GM18858 (cell line): ENCODE measurements at regions not wholly inside any gene's neighbourhood (a gene's known extent, or its start where the extent isn't known, plus 50 kb on each side); places are given as distances from the start of the nearest gene placed in this dataset.

Experiments used
- ATAC-seq: cut with Tn5 transposase; IDR thresholded peaks from one replicate; pipeline ENCODE4 v1.9.1; 2021; ENCODE audit not compliant: unreplicated experiment

- ATAC-seq, result no peak
Measured at GRCh38 chr4:114163051-114163450, 183.6 kb upstream of the ARSJ start.

GRCh38 chr4:114173968-114174367, 194.5 kb upstream of the ARSJ start:
- ATAC-seq, result no peak

GRCh38 chr4:114177628-114178027, 198.2 kb upstream of the ARSJ start:
- ATAC-seq, result no peak

GRCh38 chr4:114178392-114178791, 198.9 kb upstream of the ARSJ start:
- no peak for ATAC-seq

- ATAC-seq, result no peak
Measured at GRCh38 chr4:114180481-114180880, 201.0 kb upstream of the ARSJ start.

GRCh38 chr4:114184901-114185300, 205.5 kb upstream of the ARSJ start:
- ATAC-seq, result no peak

- ATAC-seq, result no peak
Measured at GRCh38 chr4:114187592-114187991, 208.1 kb upstream of the ARSJ start.

- ATAC-seq, result no peak
Measured at GRCh38 chr4:114191496-114191895, 212.0 kb upstream of the ARSJ start.

GRCh38 chr4:114192854-114193253, 213.4 kb upstream of the ARSJ start:
- no peak for ATAC-seq

GRCh38 chr4:114193624-114194399, 214.4 kb upstream of the ARSJ start:
- no peak for ATAC-seq

GRCh38 chr4:114196606-114197005, 217.2 kb upstream of the ARSJ start:
- ATAC-seq, result no peak

- no peak for ATAC-seq
Measured at GRCh38 chr4:114200026-114200425, 220.6 kb upstream of the ARSJ start.

- no peak for ATAC-seq
Measured at GRCh38 chr4:114205261-114205660, 225.8 kb upstream of the ARSJ start.

GRCh38 chr4:114208574-114209151, 229.2 kb upstream of the ARSJ start:
- no peak for ATAC-seq

- ATAC-seq, result no peak
Measured at GRCh38 chr4:114209584-114209983, 230.1 kb upstream of the ARSJ start.

GRCh38 chr4:114211556-114211955, 232.1 kb upstream of the ARSJ start:
- no peak for ATAC-seq

GRCh38 chr4:114217150-114217817, 237.8 kb upstream of the ARSJ start:
- ATAC-seq, result no peak

- ATAC-seq, result no peak
Measured at GRCh38 chr4:114223580-114223979, 244.1 kb upstream of the ARSJ start.

GRCh38 chr4:114225436-114225835, 246.0 kb upstream of the ARSJ start:
- ATAC-seq, result no peak

- no peak for ATAC-seq
Measured at GRCh38 chr4:114226179-114226578, 246.7 kb upstream of the ARSJ start.

GRCh38 chr4:114226968-114227760, 247.7 kb upstream of the ARSJ start:
- ATAC-seq, result peak; percentile 53
